GM18868 (cell line): ENCODE measurements at regions not wholly inside any gene's neighbourhood (a gene's known extent, or its start where the extent isn't known, plus 50 kb on each side); places are given as distances from the start of the nearest gene placed in this dataset.
"Not testable (repeated sequence)": the region's sequence is repeated elsewhere in the genome, so short reads cannot be mapped to it uniquely, and the experiment has no call there.

ENCODE experiments used
- ATAC-seq: cut with Tn5 transposase; IDR thresholded peaks from one replicate; pipeline ENCODE4 v1.9.1; 2021; ENCODE audit warnings: mild to moderate bottlenecking, moderate library complexity; ENCODE audit not compliant: unreplicated experiment

GRCh38 chr7:36058020-36058592 is 94.9 kb upstream of the EEPD1 start:
- ATAC-seq, result peak; percentile 67

- ATAC-seq, result not testable (repeated sequence)
Measured at GRCh38 chr7:36060388-36060787, 92.7 kb upstream of the EEPD1 start.

GRCh38 chr7:36062154-36062815 is 90.8 kb upstream of the EEPD1 start:
- no peak for ATAC-seq

GRCh38 chr7:36064676-36065075 is 88.4 kb upstream of the EEPD1 start:
- ATAC-seq, result no peak

GRCh38 chr7:36065563-36066342 is 87.3 kb upstream of the EEPD1 start:
- ATAC-seq, result not testable (repeated sequence)

- no peak for ATAC-seq
Measured at GRCh38 chr7:36066343-36066664, 86.8 kb upstream of the EEPD1 start.

GRCh38 chr7:36070230-36070629 is 82.8 kb upstream of the EEPD1 start:
- ATAC-seq, result no peak

- no peak for ATAC-seq
Measured at GRCh38 chr7:36071605-36072004, 81.4 kb upstream of the EEPD1 start.

GRCh38 chr7:36072620-36073019 is 80.4 kb upstream of the EEPD1 start:
- ATAC-seq, result no peak

- no peak for ATAC-seq
Measured at GRCh38 chr7:36075561-36075960, 77.5 kb upstream of the EEPD1 start.

GRCh38 chr7:36076074-36076473 is 77.0 kb upstream of the EEPD1 start:
- no peak for ATAC-seq

GRCh38 chr7:36078816-36079360 is 74.2 kb upstream of the EEPD1 start:
- no peak for ATAC-seq

GRCh38 chr7:36079446-36080025 is 73.5 kb upstream of the EEPD1 start:
- ATAC-seq, result no peak

- no peak for ATAC-seq
Measured at GRCh38 chr7:36080843-36081242, 72.2 kb upstream of the EEPD1 start.

GRCh38 chr7:36082216-36082615 is 70.8 kb upstream of the EEPD1 start:
- no peak for ATAC-seq

GRCh38 chr7:36082910-36083309 is 70.1 kb upstream of the EEPD1 start:
- no peak for ATAC-seq

GRCh38 chr7:36083626-36084380 is 69.3 kb upstream of the EEPD1 start:
- ATAC-seq, result no peak

- ATAC-seq, result no peak
Measured at GRCh38 chr7:36084485-36085091, 68.5 kb upstream of the EEPD1 start.

GRCh38 chr7:36085096-36085495 is 68.0 kb upstream of the EEPD1 start:
- ATAC-seq, result no peak

- no peak for ATAC-seq
Measured at GRCh38 chr7:36086571-36086970, 66.5 kb upstream of the EEPD1 start.
